H9 (cell line): ENCODE measurements at regions not wholly inside any gene's neighbourhood (a gene's known extent, or its start where the extent isn't known, plus 50 kb on each side); places are given as distances from the start of the nearest gene placed in this dataset.
A peak's percentile ranks its signal among the peaks of the same experiment; 100 is the strongest.

ENCODE experiments used
- DNase-seq: peaks from one replicate; pipeline ENCODE4 v3.0.0-alpha.2; 2017
- H2AFZ ChIP-seq: one replicate; pipeline ENCODE4 v1.6.1; 2013; ENCODE audit warnings: mild to moderate bottlenecking, low read length, control low read depth, moderate library complexity
- H2AK5ac ChIP-seq: 2 replicates; pipeline ENCODE4 v1.6.1; 2013; ENCODE audit warnings: low read length, control low read depth, mixed read lengths; ENCODE audit not compliant: insufficient read length
- H2BK120ac ChIP-seq: one replicate; pipeline ENCODE4 v1.6.1; 2013; ENCODE audit warnings: low read depth, mild to moderate bottlenecking, low read length, control low read depth, inconsistent platforms; ENCODE audit not compliant: poor library complexity, severe bottlenecking
- H2BK12ac ChIP-seq: 2 replicates; pipeline ENCODE4 v1.6.1; 2013; ENCODE audit warnings: low read length, control low read depth, mixed read lengths, low read depth; ENCODE audit not compliant: insufficient read length
- H2BK15ac ChIP-seq: 2 replicates; pipeline ENCODE4 v1.6.1; 2013; ENCODE audit warnings: low read depth, low read length, control low read depth
- H2BK20ac ChIP-seq: one replicate; pipeline ENCODE4 v1.6.1; 2013; ENCODE audit warnings: low read depth, mild to moderate bottlenecking, low read length, control low read depth, inconsistent platforms; ENCODE audit not compliant: poor library complexity, severe bottlenecking
- H2BK5ac ChIP-seq: 2 replicates; pipeline ENCODE4 v1.6.1; 2013; ENCODE audit warnings: low read length, control low read depth, mixed read lengths; ENCODE audit not compliant: insufficient read length
- H3K14ac ChIP-seq: 2 replicates; pipeline ENCODE4 v1.6.1; 2013; ENCODE audit warnings: low read length, control low read depth; ENCODE audit not compliant: insufficient read depth
- H3K18ac ChIP-seq: 2 replicates; pipeline ENCODE4 v1.6.1; 2013; ENCODE audit warnings: low read depth, mild to moderate bottlenecking, mixed read lengths, low read length, control low read depth; ENCODE audit not compliant: insufficient read length
- H3K23ac ChIP-seq: 2 replicates; pipeline ENCODE4 v1.6.1; 2013; ENCODE audit warnings: low read length, control low read depth, mixed read lengths, low read depth; ENCODE audit not compliant: insufficient read length
- H3K23me2 ChIP-seq: 2 replicates; pipeline ENCODE4 v1.6.1; 2013; ENCODE audit warnings: low read depth, mild to moderate bottlenecking, mixed read lengths, low read length, control low read depth; ENCODE audit not compliant: insufficient read length, poor library complexity, severe bottlenecking
- H3K27ac ChIP-seq: 2 replicates; pipeline ENCODE4 v1.5.1; 2013; ENCODE audit warnings: low read length, control low read depth, mixed read lengths, low read depth; ENCODE audit not compliant: insufficient read length
- H3K27me3 ChIP-seq: 2 replicates; pipeline ENCODE4 v1.6.1; 2013; ENCODE audit warnings: low read length, control low read depth, inconsistent platforms; ENCODE audit not compliant: insufficient read depth
- H3K4ac ChIP-seq: 2 replicates; pipeline ENCODE4 v1.6.1; 2013; ENCODE audit warnings: low read depth, mild to moderate bottlenecking, control low read depth, inconsistent platforms, low read length, moderate library complexity
- H3K4me1 ChIP-seq: 2 replicates; pipeline ENCODE4 v1.6.1; 2013; ENCODE audit warnings: low read length, control low read depth, inconsistent platforms; ENCODE audit not compliant: insufficient read depth
- H3K4me2 ChIP-seq: 2 replicates; pipeline ENCODE4 v1.6.1; 2013; ENCODE audit warnings: low read length, control low read depth, mixed read lengths; ENCODE audit not compliant: insufficient read length, insufficient read depth
- H3K56ac ChIP-seq: 2 replicates; pipeline ENCODE4 v1.6.1; 2013; ENCODE audit warnings: low read depth, mild to moderate bottlenecking, mixed read lengths, low read length, control low read depth; ENCODE audit not compliant: insufficient read length
- H3K79me1 ChIP-seq: 2 replicates; pipeline ENCODE4 v1.6.1; 2013; ENCODE audit warnings: low read depth, mild to moderate bottlenecking, moderate library complexity, low read length, control low read depth, inconsistent platforms; ENCODE audit not compliant: insufficient read depth, poor library complexity, severe bottlenecking
- H3K79me2 ChIP-seq: 2 replicates; pipeline ENCODE4 v1.6.1; 2013; ENCODE audit warnings: low read length, control low read depth, inconsistent platforms; ENCODE audit not compliant: insufficient read depth
- H3K9ac ChIP-seq: 2 replicates; pipeline ENCODE4 v1.6.1; 2013; ENCODE audit warnings: low read length, control low read depth, mixed read lengths; ENCODE audit not compliant: insufficient read length; ENCODE audit errors: extremely low read depth
- H3K9me3 ChIP-seq: one replicate; pipeline ENCODE4 v1.6.1; 2013; ENCODE audit warnings: low read depth, low read length, inconsistent platforms; ENCODE audit not compliant: control insufficient read depth
- H3T11ph ChIP-seq: one replicate; pipeline ENCODE4 v1.6.1; 2013; ENCODE audit warnings: mild to moderate bottlenecking, low read length, control low read depth, inconsistent platforms
- H4K20me1 ChIP-seq: one replicate; pipeline ENCODE4 v1.6.1; 2013; ENCODE audit not compliant: control insufficient read depth, insufficient read length, insufficient read depth
- H4K5ac ChIP-seq: 2 replicates; pipeline ENCODE4 v1.6.1; 2013; ENCODE audit warnings: low read depth, mild to moderate bottlenecking, mixed read lengths, low read length, control low read depth; ENCODE audit not compliant: insufficient read length
- H4K8ac ChIP-seq: replicated peaks from 2 replicates; pipeline ENCODE4 v1.6.1; 2013; ENCODE audit warnings: low read length, control low read depth, mixed read lengths, low read depth; ENCODE audit not compliant: insufficient read length
- H4K91ac ChIP-seq: 2 replicates; pipeline ENCODE4 v1.6.1; 2013; ENCODE audit warnings: low read depth, mild to moderate bottlenecking, moderate library complexity, mixed read lengths, low read length, control low read depth; ENCODE audit not compliant: insufficient read length
- H3K27ac Mint-ChIP-seq, 3 experiments: 2 replicates in 2 of 3; 3 replicates in 1 of 3; pipeline ENCODE4 v1.8.0; 2020 to 2021; ENCODE audit warnings: mixed read lengths in 3 of 3, mild to moderate bottlenecking in 1 of 3, moderate library complexity in 1 of 3
- H3K27me3 Mint-ChIP-seq: 2 replicates; pipeline ENCODE4 v1.8.0; 2021; ENCODE audit warnings: low read depth, mild to moderate bottlenecking, moderate library complexity, mixed read lengths
- H3K36me3 Mint-ChIP-seq, 3 experiments: 2 replicates in 2 of 3; 3 replicates in 1 of 3; pipeline ENCODE4 v1.8.0; 2020 to 2021; ENCODE audit warnings: low read depth in 3 of 3, mixed read lengths in 3 of 3; ENCODE audit not compliant: insufficient read depth in 1 of 3
- H3K4me1 Mint-ChIP-seq, 2 experiments: 2 replicates each; pipeline ENCODE4 v1.8.0; 2020; ENCODE audit warnings: mixed read lengths in 2 of 2
- H3K4me3 Mint-ChIP-seq, 2 experiments: 2 replicates in 1 of 2; 3 replicates in 1 of 2; pipeline ENCODE4 v1.8.0; 2020 to 2021; ENCODE audit warnings: mild to moderate bottlenecking in 2 of 2, mixed read lengths in 2 of 2, moderate library complexity in 1 of 2
- H3K9me3 Mint-ChIP-seq, 2 experiments: 2 replicates in 1 of 2; 3 replicates in 1 of 2; pipeline ENCODE4 v1.8.0; 2020; ENCODE audit warnings: mild to moderate bottlenecking in 2 of 2, mixed read lengths in 2 of 2, moderate library complexity in 1 of 2
- WGBS: extraction: QIAGEN DNeasy Blood & Tissue Kit; methylation state at CpG from one replicate; pipeline ENCODE4 v1.1.7; 2013; ENCODE audit warnings: missing lambda C conversion rate, low lambda C conversion rate, mixed read lengths; ENCODE audit not compliant: insufficient read length; ENCODE audit errors: extremely low coverage; 5-methylcytosine and 5-hydroxymethylcytosine counted together
- TF ChIP-seq, protein P1 (sequence below): fragments of 200-600 bp; sonication (generic); conservative IDR thresholded peaks from 3 replicates; pipeline ENCODE4 v1.8.0; 2021; ENCODE audit warnings: antibody characterized with exemption, mild to moderate bottlenecking

DNA sequence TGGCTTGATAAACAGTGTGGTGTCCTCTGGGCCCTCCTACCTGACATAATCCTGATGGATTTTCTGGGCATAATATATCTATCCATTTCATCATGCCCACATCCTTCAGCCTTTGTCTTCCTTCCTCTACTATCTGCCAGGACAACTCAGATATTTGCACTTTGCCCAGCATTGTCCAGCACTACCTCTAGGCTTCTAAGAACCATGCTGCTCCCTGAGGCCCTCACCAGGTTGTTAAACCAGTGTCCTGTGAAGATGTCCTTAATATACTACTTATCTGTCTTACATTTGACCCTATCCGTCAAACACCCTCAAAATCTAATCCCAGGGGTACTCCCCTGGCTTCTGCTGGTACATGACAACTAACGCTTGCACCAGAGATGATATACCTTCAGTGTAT is 58.2 kb upstream of the MAML3 start:
- Histone ChIP-seq H3K4me2 (no peak overlapping the region), H3K4me1 (peaks cover 7% of the 10 kb centered on the region), H3K56ac (no peak overlapping the region), H3K18ac (no peak overlapping the region), H3K23me2 (no peaks in the 10 kb centered on the region), H3K23ac (no peak overlapping the region), H3K9me3 (no peaks in the 10 kb centered on the region), H3K27me3 (no peaks in the 10 kb centered on the region), H3K27ac (no peak overlapping the region), H4K20me1 (no peaks in the 10 kb centered on the region), H2AFZ (no peak overlapping the region), H2BK12ac (no peak overlapping the region), H3K14ac (no peak overlapping the region), H2AK5ac (no peak overlapping the region), H4K8ac (no peak overlapping the region), H2BK20ac (no peak overlapping the region), H2BK15ac (no peak overlapping the region), H3K4ac (no peak overlapping the region), H3K9ac (no peak overlapping the region), H3K79me2 (no peaks in the 10 kb centered on the region), H3K79me1 (no peaks in the 10 kb centered on the region), H2BK5ac (no peak overlapping the region), H3T11ph (no peak overlapping the region), H2BK120ac (no peak overlapping the region), H4K91ac (no peak overlapping the region), H4K5ac (no peak overlapping the region)
- TF ChIP-seq, protein P1, sequence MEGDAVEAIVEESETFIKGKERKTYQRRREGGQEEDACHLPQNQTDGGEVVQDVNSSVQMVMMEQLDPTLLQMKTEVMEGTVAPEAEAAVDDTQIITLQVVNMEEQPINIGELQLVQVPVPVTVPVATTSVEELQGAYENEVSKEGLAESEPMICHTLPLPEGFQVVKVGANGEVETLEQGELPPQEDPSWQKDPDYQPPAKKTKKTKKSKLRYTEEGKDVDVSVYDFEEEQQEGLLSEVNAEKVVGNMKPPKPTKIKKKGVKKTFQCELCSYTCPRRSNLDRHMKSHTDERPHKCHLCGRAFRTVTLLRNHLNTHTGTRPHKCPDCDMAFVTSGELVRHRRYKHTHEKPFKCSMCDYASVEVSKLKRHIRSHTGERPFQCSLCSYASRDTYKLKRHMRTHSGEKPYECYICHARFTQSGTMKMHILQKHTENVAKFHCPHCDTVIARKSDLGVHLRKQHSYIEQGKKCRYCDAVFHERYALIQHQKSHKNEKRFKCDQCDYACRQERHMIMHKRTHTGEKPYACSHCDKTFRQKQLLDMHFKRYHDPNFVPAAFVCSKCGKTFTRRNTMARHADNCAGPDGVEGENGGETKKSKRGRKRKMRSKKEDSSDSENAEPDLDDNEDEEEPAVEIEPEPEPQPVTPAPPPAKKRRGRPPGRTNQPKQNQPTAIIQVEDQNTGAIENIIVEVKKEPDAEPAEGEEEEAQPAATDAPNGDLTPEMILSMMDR, result no peak
- Mint-ChIP-seq H3K9me3 (no peaks in the 10 kb centered on the region), H3K27me3 (peaks cover 8% of the 10 kb centered on the region), H3K36me3 (no peaks in the 10 kb centered on the region; a peak in 1 of 7 replicates), H3K4me3 (no peak overlapping the region), H3K4me1 (peaks cover 17 to 23% of the 10 kb centered on the region in 2 experiments), H3K27ac (peak overlapping the region in 1 of 3 experiments; percentile 1; a peak in 1 of 7 replicates)
- DNase-seq, result no peak
- no CpG with 5 or more reads among the region's 2 CpGs for WGBS
